B cell (primary cell): ENCODE measurements at regions not wholly inside any gene's neighbourhood (a gene's known extent, or its start where the extent isn't known, plus 50 kb on each side); places are given as distances from the start of the nearest gene placed in this dataset.

Experiments used
- ATAC-seq: fragments of 200-7000 bp; cut with Tn5 transposase; one replicate; pipeline ENCODE4 v1.10.0; 2021; ENCODE audit warnings: low read depth, mild to moderate bottlenecking, moderate number of reproducible peaks, moderate library complexity
- CTCF ChIA-PET: fragments of 350-600 bp; sonication (Branson Sonifier 250); formaldehyde crosslinking; loops from one replicate; lab custom pipeline; 2021; ENCODE audit warnings: antibody characterized with exemption, inconsistent platforms; lab: Charles Lee
- POLR2A ChIA-PET: fragments of 350-600 bp; sonication (Branson Sonifier 250); formaldehyde crosslinking; loops from one replicate; lab custom pipeline; 2021; ENCODE audit warnings: antibody characterized with exemption; lab: Charles Lee
- DNase-seq: peaks from one replicate; pipeline ENCODE4 v3.0.0; 2013
- H2AFZ ChIP-seq: 2 replicates; pipeline ENCODE4 v1.6.1; 2012; ENCODE audit warnings: mild to moderate bottlenecking, low read depth, low read length; ENCODE audit not compliant: insufficient read depth, poor library complexity, severe bottlenecking
- H3K27ac ChIP-seq, 2 donors: 1 replicate in 1 of 2; 2 replicates in 1 of 2; pipeline ENCODE4 v1.5.1; 2012 to 2013; ENCODE audit warnings: low read length in 2 of 2, mild to moderate bottlenecking in 2 of 2, moderate library complexity in 1 of 2
- H3K27me3 ChIP-seq, 4 experiments: fragments of 200-600 bp in 1 of 4; sonication (generic) in 1 of 4; replicated peaks in 1 of 4; 1 replicate in 2 of 4; 2 replicates in 2 of 4; pipeline versions ENCODE4 v1.6.1 to v1.7.0; 2013 to 2016; ENCODE audit warnings: low read length in 3 of 4, mild to moderate bottlenecking in 2 of 4, mixed read lengths in 1 of 4, moderate library complexity in 1 of 4; ENCODE audit not compliant: insufficient read depth in 4 of 4, control insufficient read depth in 3 of 4; ENCODE audit errors: control extremely low read depth in 1 of 4
- H3K36me3 ChIP-seq, 2 experiments: replicated peaks in 1 of 2; 1 replicate in 1 of 2; 2 replicates in 1 of 2; pipeline versions ENCODE4 v1.6.1 to v1.7.1; 2013; ENCODE audit warnings: low read length in 1 of 2; ENCODE audit not compliant: insufficient read depth in 2 of 2, control insufficient read depth in 1 of 2; ENCODE audit errors: control extremely low read depth in 1 of 2, extremely low read depth in 1 of 2
- H3K4me1 ChIP-seq, 2 donors: fragments of 200-600 bp in 1 of 2; sonication (generic) in 1 of 2; 1 replicate in 1 of 2; 2 replicates in 1 of 2; pipeline versions ENCODE4 v1.5.1 to v1.6.1; 2013 to 2017; ENCODE audit warnings: low read length in 2 of 2; ENCODE audit not compliant: control insufficient read depth in 2 of 2, insufficient read depth in 2 of 2
- H3K4me2 ChIP-seq: replicated peaks from 2 replicates; pipeline ENCODE3; 2012; ENCODE audit warnings: mild to moderate bottlenecking, low read depth, low read length; ENCODE audit not compliant: poor library complexity, severe bottlenecking
- H3K4me3 ChIP-seq, 5 experiments: fragments of 200-600 bp in 1 of 5; sonication (generic) in 1 of 5; 1 replicate in 3 of 5; 2 replicates in 2 of 5; pipeline versions ENCODE4 v1.5.1 to v1.7.0; 2011 to 2016; ENCODE audit warnings: low read length in 4 of 5, mild to moderate bottlenecking in 4 of 5, low read depth in 2 of 5, control low read depth in 1 of 5, moderate library complexity in 1 of 5; ENCODE audit not compliant: insufficient read depth in 1 of 5; ENCODE audit errors: control extremely low read depth in 1 of 5, extremely low read depth in 1 of 5
- H3K79me2 ChIP-seq: fragments of 200-600 bp; sonication (generic); one replicate; pipeline ENCODE4 v1.6.0; 2016; ENCODE audit warnings: low read length; ENCODE audit not compliant: control insufficient read depth, insufficient read depth
- H3K9ac ChIP-seq: fragments of 200-600 bp; sonication (generic); 2 replicates; pipeline ENCODE4 v1.6.1; 2017; ENCODE audit warnings: mild to moderate bottlenecking, low read length, moderate library complexity
- H3K9me3 ChIP-seq, 3 donors: one replicate each; pipeline versions ENCODE4 v1.6.1 to v1.7.1; 2013; ENCODE audit warnings: low read length in 2 of 3; ENCODE audit not compliant: control insufficient read depth in 2 of 3, insufficient read depth in 1 of 3; ENCODE audit errors: control extremely low read depth in 1 of 3
- H4K20me1 ChIP-seq: 2 replicates; pipeline ENCODE4 v1.6.0; 2012; ENCODE audit warnings: mild to moderate bottlenecking, low read length; ENCODE audit not compliant: insufficient read depth, control insufficient read depth, poor library complexity, severe bottlenecking
- H3K27ac Mint-ChIP-seq: one replicate; pipeline ENCODE4 v1.8.0; 2021; ENCODE audit warnings: mixed read lengths
- H3K27me3 Mint-ChIP-seq: one replicate; pipeline ENCODE4 v1.8.0; 2021; ENCODE audit warnings: mixed read lengths
- H3K4me1 Mint-ChIP-seq: one replicate; pipeline ENCODE4 v1.8.0; 2021; ENCODE audit warnings: mixed read lengths
- H3K4me3 Mint-ChIP-seq: one replicate; pipeline ENCODE4 v1.8.0; 2021; ENCODE audit warnings: mixed read lengths
- H3K9me3 Mint-ChIP-seq: one replicate; pipeline ENCODE4 v1.8.0; 2022; ENCODE audit warnings: mixed read lengths; ENCODE audit not compliant: insufficient read depth
- CTCF ChIP-seq: fragments of 200-600 bp; IDR thresholded peaks from one replicate; pipeline ENCODE4 v1.8.0; 2022; ENCODE audit warnings: antibody characterized with exemption, mild to moderate bottlenecking
- EZH2 ChIP-seq: IDR thresholded peaks from 2 replicates; pipeline ENCODE4 v1.6.1; 2012; ENCODE audit warnings: borderline replicate concordance, low read depth, mild to moderate bottlenecking, moderate library complexity, low read length; ENCODE audit not compliant: insufficient read depth, poor library complexity, severe bottlenecking
- WGBS: methylation state at CpG from one replicate; pipeline ENCODE4 v1.1.5; 2013; ENCODE audit warnings: missing lambda C conversion rate; ENCODE audit not compliant: insufficient coverage; 5-methylcytosine and 5-hydroxymethylcytosine counted together
- intact Hi-C: fragments of 100-400 bp; cut with micrococcal nuclease; formaldehyde crosslinking; loops from one replicate; pipeline ENCODE4 v1.10.0; 2022

GRCh38 chr18:39366656-39367055 is 1801.1 kb upstream of the CELF4 start:
- Histone ChIP-seq H3K4me3 (no peak overlapping the region), H3K4me1 (no peaks in the 10 kb centered on the region), H3K36me3 (no peaks in the 10 kb centered on the region), H3K9me3 (no peaks in the 10 kb centered on the region), H3K27ac (no peak overlapping the region), H4K20me1 (no peaks in the 10 kb centered on the region), H3K27me3 (no peaks in the 10 kb centered on the region), H3K79me2 (no peaks in the 10 kb centered on the region), H3K4me2 (no peak overlapping the region), H3K9ac (no peak overlapping the region), H2AFZ (no peak overlapping the region)
- no peaks in the 10 kb centered on the region for H3K9me3 Mint-ChIP-seq
- H3K27me3 Mint-ChIP-seq, result no peaks in the 10 kb centered on the region
- intact Hi-C loops, result no loop called here
- WGBS, result no CpG with 5 or more reads among the region's 1 CpG
- no peak overlapping the region for H3K27ac Mint-ChIP-seq
- DNase-seq (no peak), ATAC-seq (no peak)
- POLR2A ChIA-PET, result no interaction called here
- no peaks in the 10 kb centered on the region for H3K4me1 Mint-ChIP-seq
- H3K4me3 Mint-ChIP-seq, result no peak overlapping the region
- TF ChIP-seq EZH2, result no peak
- TF ChIP-seq CTCF, result no peak
- CTCF ChIA-PET, result no interaction called here

GRCh38 chr18:39365836-39366485 is 1800.4 kb upstream of the CELF4 start:
- intact Hi-C loops, result no loop called here
- ChIA-PET CTCF (no interaction called here), POLR2A (no interaction called here)
- H3K9me3 ChIP-seq, result no peaks in the 10 kb centered on the region
- no peaks in the 10 kb centered on the region for H4K20me1 ChIP-seq
- no peaks in the 10 kb centered on the region for H3K4me1 Mint-ChIP-seq
- H3K4me3 ChIP-seq, result no peak overlapping the region
- H3K27me3 ChIP-seq, result no peaks in the 10 kb centered on the region
- TF ChIP-seq CTCF (no peak), EZH2 (no peak)
- H3K4me3 Mint-ChIP-seq, result no peak overlapping the region
- H3K4me2 ChIP-seq, result no peak overlapping the region
- H3K27me3 Mint-ChIP-seq, result no peaks in the 10 kb centered on the region
- 32% methylated on average over 3 of the region's 3 CpGs for WGBS
- no peak overlapping the region for H3K27ac ChIP-seq
- ATAC-seq (no peak), DNase-seq (no peak)
- no peaks in the 10 kb centered on the region for H3K36me3 ChIP-seq
- no peaks in the 10 kb centered on the region for H3K79me2 ChIP-seq
- no peaks in the 10 kb centered on the region for H3K9me3 Mint-ChIP-seq
- no peak overlapping the region for H2AFZ ChIP-seq
- H3K9ac ChIP-seq, result no peak overlapping the region
- no peak overlapping the region for H3K27ac Mint-ChIP-seq
- no peaks in the 10 kb centered on the region for H3K4me1 ChIP-seq
